Suppressor macrophage treated with lipopolysaccharide for 4 hours (primary cell): ENCODE measurements at regions not wholly inside any gene's neighbourhood (a gene's known extent, or its start where the extent isn't known, plus 50 kb on each side); places are given as distances from the start of the nearest gene placed in this dataset.
"Not testable (repeated sequence)": the region's sequence is repeated elsewhere in the genome, so short reads cannot be mapped to it uniquely, and the experiment has no call there.

Source experiments
- DNase-seq: peaks from one replicate; pipeline ENCODE4 v3.0.0-alpha.2; 2020

DNA sequence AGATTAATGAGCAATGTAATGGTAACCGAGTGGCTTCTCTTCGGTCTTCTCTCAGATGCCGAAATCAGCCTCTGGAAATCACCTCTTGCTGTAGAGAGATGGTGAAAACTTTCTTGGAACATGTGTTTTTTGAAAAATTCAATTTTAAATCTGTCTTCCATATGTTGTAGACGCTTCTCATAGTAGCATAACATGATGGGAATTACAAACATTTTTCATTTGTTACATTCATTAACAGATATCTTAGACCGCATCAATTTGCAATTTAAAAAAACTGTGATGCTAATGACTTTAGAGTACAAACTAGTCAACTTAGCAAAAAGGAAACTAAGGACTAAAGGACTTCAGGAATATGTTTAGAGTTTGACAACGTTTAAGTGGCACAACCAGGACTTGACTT, 275.2 kb downstream of the ASXL3 start:
- DNase-seq = no peak

DNA sequence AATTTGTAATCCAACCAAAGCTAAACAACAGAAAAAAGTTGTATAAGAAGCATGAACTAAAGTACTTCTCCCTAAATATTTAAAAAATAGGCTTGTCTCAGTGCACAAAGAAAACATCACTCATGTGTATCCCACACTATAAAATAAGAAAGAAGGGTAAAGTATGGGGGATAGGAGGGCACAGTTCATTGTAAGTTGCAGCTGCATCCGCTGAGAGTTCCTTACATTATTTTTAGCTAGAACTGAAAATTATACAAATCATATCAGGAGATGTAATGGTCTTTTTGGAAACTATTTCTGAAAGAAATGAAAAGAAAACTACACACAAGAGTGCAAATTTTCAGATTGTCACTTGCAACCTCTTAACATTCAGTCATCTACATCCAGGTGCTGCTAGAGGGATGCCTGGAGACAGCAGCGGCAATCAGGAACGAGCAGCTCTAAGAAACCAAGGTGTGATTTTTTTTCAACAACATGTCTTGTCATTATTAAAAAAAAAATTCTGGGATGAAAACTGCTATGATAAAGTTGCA, 273.6 kb downstream of the ASXL3 start:
- no peak for DNase-seq

DNA sequence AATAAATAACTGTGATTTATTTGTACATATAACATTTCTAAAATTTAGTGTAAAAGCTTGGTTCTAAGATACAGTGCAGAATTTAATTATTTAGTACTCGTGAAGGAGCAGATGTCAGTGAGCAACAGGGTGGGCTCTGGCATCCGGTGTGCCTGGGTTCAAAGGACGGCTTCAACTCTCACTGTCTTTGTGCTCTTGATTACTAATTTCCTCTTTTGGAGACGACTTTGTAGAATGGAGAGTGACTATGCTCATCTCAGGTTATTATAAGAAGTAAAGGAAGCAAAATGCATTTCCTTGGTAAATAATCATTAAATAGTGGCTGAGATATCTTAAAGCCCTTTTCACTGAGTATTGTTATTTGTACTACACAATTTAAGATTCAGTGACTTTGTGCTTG, 271.7 kb downstream of the ASXL3 start:
- DNase-seq = no peak

DNA sequence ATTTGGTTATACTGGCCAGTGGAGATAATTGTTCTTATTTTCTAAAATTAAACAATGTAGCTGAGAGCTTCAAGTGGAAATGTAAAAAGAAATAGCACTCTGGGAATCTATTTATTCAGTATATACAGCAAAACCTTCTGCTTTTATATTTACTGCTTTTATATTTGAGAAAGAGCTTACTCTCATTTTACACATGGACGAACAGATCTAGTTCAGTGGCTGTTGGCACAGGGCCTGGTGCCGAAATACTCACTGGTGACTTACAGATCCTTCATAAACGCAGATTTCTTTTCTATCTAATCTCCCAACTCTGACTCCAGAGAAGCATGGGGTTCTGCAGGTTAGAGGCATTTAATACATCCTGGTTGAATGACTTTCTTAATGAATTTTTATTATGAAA, 266.2 kb downstream of the ASXL3 start:
- no peak for DNase-seq

DNA sequence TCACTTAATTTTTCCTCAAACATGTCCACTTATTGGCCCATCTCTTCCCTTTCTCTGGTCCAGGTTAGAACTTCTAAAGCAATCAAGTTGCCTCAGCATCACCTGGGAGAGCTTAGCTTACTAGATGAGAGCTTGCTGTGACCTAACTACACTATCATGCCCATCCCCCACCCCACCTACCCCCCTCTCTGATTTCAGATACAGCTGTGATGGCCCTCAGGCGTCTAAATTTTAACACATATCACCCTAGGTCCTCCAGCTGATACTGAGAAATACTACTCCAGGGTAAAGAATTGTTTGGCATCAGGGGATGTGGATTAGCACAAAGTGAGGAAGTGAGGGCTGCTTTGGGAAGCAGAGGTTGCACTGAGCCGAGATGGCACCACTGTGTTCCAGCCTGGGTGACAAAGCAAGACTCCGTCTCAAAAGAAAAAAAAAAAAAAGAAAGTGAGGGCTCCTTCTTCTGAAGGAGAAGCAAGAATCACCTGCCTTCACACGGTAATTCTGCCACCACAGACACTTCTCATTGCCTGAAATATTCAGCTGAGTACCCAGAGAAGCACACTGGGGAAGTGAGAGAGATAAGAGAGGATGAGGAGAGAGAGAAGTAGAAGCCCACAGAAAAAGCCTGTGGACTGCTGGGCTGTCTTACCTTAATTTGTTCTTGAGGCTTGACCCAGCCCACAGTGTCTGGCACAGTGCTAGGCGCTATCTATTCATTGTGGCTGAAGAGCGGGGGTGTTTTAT, 263.4 kb downstream of the ASXL3 start:
- no peak for DNase-seq

DNA sequence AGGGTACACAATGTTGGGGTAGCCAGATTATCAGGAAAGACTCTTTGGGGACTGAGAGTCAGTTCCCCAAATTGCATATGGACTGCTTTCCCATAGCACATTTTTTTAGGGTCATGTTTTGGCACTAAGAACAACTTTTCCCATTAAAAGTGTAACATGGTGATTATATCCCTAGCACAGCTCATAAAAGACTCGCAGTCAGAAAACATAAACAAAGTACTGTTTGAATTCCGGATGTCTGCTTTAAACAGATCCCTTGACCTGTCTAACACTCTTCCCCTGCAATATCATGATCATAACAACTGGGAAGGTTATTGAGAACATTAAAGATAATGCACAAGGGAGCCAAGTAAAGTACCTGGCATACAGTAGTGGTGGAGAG, 262.2 kb downstream of the ASXL3 start:
- DNase-seq = no peak

DNA sequence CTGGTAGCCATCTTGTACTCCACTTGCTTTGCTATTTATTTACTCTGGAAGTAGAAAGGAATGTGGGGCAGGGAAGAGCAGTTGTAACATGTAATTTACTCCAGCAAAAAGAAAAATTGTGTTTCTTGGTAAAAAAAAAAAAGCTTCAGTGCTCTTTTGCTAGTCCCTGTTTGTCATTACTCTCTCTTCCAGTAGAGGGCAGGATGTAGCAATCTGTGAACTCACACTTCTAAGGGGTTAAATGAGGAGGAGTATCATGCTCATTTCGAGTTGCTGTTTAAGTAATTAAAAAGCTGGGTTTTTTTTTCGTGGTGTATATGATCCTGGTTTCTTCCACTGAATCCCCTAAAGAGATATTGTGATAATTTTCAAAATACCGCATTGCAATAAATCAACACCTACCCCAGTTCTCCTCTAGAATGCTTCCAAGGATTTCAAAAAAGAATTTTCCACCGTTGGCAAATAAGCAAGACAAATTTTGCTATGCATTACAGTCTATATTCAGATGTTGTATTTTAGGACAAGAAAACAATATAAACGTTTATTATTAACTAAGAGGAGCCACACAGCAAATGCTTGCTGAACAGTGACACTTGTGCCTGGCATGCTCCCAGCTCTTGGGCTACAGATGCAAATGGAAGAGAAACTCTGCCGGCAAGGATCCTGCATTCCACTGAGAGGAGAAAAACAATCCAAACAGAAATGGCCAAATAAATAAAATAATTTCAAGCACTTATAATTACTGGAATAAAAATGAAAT, 261.6 kb downstream of the ASXL3 start:
- peak; percentile 29 for DNase-seq

DNA sequence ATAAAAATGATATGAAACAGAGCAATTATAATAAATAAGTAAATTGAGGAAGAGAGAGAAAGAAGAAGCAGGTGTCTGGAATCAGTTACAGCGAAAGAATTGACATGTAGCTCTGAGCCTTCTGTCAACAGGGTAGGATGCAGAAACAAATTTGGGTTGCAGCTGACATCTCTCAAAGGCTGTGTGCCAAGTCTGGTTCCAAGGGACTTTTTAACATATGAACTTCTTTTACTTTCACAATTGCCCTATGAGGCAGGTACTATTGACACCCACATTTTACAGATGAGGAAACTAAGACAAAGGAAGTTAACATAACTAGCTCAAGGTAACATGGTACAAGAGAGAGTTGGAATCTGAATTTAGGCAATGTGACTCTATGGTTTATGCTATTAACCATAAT, 260.0 kb downstream of the ASXL3 start:
- no peak for DNase-seq

DNA sequence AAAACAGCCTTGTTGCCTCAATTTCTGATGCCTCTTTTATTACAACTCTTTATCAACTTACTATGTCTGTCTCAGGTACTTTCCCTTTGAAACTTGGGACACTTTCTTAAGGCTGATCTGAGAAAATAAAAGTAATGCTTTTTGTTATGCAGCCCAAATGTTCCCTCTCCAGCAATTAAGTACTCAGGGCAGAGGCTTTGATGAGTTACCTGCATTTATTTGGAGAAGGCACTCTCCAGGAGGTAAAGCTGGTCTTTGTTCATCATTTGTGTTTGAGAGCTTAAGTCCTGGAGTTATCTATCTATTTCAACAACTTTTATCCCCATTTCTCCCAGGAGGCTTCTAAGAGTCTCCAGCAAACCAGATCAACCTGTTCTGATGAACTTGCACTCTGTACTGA, 259.2 kb downstream of the ASXL3 start:
- no peak for DNase-seq

DNA sequence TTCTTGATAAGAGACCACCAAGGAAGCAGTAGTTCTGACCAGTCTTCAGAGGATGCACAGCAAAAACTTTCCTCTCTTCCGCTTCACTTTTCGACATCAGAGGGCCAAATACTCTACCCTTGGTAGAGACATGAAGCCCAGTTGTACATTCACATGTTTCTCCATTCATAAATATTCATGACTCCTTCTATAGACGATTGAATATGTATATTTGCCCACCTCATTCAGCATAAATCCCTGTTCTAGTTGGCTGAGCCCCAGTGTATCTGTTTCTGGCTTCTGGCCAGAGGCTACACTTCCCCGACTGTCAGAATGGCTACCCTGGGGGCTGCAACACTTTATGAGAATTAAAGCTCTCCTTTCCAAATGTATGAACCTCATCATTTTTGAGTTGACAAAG, 258.5 kb downstream of the ASXL3 start:
- DNase-seq = no peak

DNA sequence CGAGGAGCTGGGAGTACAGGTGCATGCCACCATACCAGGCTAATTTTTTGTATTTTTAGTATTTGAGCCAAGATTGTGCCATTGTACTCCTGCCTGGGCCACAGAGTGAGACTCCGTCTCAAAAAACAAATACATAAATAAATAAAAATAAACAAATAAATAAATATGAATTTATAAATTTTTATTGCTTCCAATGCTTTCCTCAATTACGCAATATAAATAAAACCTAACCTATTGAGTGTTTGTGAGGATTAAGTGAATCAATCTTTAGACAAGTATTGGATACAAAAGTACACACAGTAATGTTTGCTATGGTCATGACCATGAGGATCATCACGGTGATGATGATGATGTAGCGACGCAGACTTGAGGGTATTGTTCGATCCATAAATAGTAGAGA, 257.4 kb downstream of the ASXL3 start:
- DNase-seq = no peak

DNA sequence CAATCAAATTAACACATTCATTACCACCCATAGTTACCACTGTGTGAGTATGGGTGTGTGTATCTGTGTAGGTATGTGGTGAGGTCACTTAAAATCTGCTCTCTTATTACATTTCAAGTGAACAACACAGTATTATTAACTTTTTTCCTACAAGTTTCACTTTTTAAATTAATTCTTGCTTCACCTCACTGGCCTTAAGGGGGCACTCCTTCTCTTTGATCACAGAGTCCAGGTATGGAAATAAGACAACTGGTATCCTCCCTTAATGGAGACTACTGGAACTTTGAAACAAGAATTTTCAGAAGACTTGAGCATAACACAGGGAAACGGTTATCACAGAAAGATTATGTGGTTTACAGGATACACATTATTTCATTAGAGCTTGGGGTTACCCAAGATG, 255.8 kb downstream of the ASXL3 start:
- no peak for DNase-seq

DNA sequence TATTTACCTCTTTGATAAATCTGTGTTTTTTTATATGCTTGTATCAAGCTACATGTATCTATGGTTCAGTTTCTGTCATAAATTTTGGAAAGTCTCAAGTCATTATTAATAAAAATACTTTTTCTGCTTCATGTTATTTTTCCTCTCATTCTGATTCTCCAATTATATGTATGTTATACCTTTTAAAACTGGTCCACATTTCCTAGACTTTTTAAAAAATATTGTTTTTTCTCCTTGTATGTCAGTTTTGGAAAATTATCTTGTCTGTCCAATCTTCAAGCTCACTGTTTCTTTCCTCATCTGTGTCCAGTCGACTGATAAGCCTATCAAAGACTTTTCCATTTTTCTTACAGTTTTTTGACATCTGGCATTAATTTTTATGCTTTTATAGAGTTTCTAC, 253.4 kb downstream of the ASXL3 start:
- no peak for DNase-seq

DNA sequence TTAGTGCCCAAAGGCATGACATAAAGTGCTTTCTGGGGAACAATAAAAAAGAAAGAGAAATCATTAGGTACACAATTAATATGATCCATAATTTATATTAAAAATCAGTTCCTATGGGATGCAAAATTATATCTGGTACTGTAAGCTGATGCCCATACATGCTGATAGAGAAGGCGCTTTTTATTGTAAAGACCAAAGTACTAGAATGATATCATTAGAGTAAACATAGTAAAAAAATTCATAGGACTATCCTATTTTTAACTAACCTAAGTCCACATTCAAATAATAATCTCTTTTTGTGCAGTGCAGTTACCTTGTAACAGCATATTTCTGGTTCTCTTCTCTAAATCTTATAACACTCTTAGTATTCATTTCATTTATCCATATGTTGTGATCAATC, 252.2 kb downstream of the ASXL3 start:
- DNase-seq = no peak

DNA sequence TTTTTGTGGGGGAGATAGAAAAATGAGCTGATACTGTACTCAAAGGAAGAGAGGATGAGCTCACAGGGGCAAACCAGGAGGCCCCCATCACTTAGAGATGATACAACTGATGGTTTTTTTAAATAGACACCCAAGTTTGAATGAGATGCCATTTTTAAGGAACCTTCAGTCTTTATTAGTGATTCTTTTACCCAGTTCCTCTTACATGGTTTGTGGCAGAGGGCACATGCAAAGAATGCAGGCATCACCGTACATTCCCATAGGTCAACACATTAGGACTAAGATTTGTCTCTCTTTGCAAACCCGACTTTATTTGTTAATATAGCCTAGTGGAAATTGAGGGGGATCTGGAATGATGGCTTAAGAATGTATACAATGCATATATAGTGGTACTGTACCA, 250.9 kb downstream of the ASXL3 start:
- DNase-seq = no peak

DNA sequence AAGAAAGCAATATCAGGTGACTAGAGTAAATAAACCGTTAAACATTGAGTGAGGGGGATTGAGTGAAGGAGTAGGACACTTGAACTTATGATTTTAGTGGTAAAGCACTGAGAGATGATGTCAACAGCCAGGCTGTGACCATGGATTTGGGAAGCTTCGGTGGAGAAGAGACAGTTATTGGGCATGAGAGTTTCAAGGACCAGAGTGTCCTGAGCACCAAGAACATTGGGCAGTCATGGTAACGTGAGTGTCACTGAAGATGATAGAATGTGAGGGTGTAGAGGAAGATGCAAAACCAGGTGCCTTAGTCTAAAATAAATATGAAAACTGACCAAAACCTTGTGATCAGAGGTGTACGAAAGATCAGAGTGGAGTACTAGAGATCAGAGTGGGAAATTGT, 248.1 kb downstream of the ASXL3 start:
- no peak for DNase-seq

DNA sequence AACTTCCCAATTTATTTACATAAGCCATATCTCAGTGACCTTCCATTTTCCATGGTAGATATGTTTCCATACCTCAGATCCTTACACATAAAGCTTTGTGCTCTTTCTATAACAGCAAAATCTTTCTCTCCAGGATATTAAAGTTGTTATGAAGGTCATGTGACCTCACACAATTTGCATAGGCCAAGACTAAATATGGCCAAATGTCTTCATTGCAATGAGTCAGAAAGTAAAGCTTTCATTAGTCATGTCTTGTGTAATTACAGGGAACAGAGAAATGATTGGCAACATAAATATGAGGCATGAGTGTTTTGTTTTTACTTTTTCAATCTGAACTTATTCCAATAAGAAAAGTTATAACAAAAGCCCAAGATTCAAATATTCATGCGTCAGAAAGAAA, 243.5 kb downstream of the ASXL3 start:
- DNase-seq = peak; percentile 1

DNA sequence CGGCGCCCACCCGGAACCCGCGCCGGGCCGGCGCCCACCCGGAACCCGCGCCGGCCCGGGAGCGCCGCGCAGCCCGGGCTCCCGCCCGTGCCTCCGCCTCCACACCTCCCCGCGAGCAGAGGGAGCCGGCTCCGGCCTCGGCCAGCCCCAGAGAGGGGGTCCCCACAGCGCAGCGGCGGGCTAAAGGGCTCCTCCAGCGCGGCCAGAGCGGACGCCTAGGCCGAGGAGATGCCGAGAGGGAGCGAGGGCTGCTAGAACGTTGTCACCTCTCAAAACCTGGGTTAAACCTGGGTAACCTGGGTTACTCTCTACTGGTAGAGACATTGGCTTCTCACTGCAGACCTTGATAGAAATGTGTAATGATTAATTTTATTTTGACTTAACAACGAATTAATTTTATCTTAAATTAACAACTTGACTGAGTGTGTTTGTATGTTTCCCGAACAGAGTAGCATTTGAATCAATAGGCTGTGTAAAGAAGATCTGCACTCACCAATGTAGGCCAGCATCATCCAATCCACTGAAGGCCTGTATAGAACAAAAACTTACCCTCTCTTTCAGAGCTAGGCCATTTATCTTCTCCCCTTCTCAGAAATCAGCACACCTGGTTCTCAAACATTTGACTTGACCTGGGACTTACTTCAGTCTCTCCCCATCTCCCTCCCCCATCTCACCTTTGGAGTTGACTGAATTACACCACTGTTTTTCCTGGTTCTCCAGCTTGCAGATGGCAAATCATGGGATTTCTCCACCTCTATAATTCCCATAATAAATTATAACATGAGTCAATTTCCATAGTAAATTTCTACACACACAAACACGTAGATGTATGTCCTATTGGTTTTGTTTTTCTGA, 242.7 kb downstream of the ASXL3 start:
- DNase-seq = no peak

DNA sequence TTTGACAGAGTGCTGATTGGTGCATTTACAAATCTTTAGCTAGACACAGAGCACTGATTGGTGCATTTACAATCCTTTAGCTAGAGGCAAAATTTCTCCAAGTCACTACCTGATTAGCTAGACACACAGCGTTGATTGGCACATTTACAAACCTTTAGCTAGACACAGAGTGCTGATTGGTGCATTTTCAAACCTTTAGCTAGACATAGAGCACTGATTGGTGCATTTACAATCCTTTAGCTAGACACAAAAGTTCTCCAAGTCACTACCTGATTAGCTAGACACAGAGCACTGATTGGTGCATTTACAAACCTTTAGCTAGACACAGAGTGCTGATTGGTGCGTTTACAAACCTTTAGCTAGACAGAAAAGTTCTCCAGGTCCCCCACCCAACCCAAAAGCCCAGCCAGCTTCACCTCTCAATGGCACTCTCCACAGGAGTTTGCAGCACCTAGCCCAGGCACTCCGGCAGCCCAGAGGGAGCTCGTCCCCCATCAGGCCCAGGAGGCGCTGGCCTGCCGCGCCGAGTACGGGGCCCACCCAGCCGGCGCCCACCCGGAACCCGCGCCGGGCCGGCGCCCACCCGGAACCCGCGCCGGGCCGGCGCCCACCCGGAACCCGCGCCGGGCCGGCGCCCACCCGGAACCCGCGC, 241.8 kb downstream of the ASXL3 start:
- not testable (repeated sequence) for DNase-seq

DNA sequence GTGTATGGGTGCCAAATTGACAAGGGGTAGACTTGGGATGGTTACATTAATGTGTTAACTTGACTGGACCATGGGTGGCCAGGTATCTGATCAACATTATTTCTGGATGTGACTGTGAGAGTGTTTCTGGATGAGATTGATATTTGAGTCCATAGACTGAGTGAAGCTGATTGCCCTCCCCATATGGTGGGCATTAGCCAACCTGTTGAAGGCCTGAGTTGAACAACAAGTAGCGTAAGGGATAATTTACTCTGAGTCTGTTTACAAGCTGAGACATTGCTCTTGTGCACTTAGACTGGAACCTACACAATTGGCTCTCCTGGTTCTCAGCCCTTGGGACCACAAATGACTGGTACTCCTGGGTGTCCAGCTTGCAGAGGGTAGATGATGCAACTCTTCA, 240.1 kb downstream of the ASXL3 start:
- no peak for DNase-seq

DNA sequence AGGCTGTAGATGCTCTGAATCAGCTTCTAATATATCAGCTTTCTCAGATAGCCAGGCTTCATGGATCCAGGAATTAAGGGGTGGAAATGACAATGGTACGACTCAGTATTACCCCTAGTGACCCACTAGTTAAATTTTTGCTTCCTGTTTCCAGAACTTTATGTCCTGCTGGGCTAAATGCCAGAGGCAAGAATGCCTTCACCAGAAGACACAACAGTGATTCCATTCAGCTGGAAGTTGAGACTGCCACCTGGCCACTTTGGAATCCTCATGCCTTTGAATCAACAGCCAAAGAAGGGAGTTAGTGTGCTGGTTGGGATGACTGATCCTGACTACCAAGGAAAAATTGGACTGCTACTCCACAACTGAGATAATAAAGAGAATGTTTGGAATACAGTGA, 239.1 kb downstream of the ASXL3 start:
- DNase-seq = no peak

DNA sequence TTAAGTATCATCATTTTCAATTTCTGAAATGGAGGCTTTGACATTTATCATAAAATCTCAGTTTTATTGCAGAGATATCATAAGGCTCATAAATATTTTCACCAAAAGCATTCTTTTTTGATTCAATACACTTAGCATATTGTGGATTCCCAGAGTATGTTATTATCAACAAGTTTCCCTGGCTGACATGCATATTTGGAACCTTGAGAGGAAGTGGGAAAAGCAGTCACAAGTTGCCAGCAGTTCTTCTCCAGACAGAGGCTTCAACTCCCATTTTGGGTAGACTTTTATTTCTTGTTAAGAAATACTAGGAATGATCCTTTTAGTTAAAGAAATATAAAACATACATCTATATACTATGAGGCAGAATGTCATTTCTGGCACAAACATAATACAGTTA, 236.5 kb downstream of the ASXL3 start:
- no peak for DNase-seq

DNA sequence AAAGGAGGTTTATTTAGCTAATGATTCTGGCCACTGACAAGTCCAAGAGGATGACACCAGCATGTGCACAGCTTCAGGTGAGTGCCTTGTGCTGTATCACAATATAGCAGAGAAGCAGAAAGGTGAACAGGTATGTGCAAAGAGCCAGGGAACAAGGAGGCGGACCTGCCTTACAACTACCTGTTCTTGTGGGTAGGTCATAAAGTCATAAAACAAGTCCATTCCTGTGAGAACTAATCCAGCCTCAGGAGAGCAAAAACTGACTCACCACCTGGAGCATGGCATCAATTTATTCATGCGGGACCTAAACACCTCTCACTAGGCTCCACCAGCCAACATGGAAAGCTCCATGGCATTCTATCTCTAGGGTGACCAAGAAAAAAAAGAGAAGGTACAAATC, 234.2 kb downstream of the ASXL3 start:
- DNase-seq = no peak
